Loucy (cell line): ENCODE measurements at regions not wholly inside any gene's neighbourhood (a gene's known extent, or its start where the extent isn't known, plus 50 kb on each side); places are given as distances from the start of the nearest gene placed in this dataset.

Source experiments
- H2AFZ ChIP-seq: fragments of 200-600 bp; sonication (generic); 2 replicates; pipeline ENCODE4 v1.6.0; 2016; ENCODE audit warnings: antibody characterized with exemption, mild to moderate bottlenecking, low read length, moderate library complexity
- H3F3A ChIP-seq: fragments of 200-600 bp; 2 replicates; pipeline ENCODE4 v1.6.0; 2016; ENCODE audit warnings: antibody characterized with exemption, low read depth, mild to moderate bottlenecking
- H3K27me3 ChIP-seq: fragments of 200-600 bp; sonication (generic); 2 replicates; pipeline ENCODE4 v1.6.1; 2014; ENCODE audit warnings: low read length, mild to moderate bottlenecking; ENCODE audit not compliant: insufficient read depth, poor library complexity, severe bottlenecking
- H3K36me3 ChIP-seq: fragments of 200-600 bp; sonication (generic); 2 replicates; pipeline ENCODE4 v1.6.1; 2016; ENCODE audit warnings: low read length; ENCODE audit not compliant: insufficient read depth
- H3K4me1 ChIP-seq: fragments of 200-600 bp; sonication (generic); 2 replicates; pipeline ENCODE4 v1.5.1; 2014; ENCODE audit warnings: low read length, mild to moderate bottlenecking; ENCODE audit not compliant: insufficient read depth, poor library complexity, severe bottlenecking
- H3K4me2 ChIP-seq: fragments of 200-600 bp; sonication (generic); 2 replicates; pipeline ENCODE4 v1.6.0; 2014; ENCODE audit warnings: antibody characterized with exemption, low read length, low read depth, mild to moderate bottlenecking; ENCODE audit not compliant: poor library complexity, severe bottlenecking
- H3K4me3 ChIP-seq: fragments of 200-600 bp; sonication (generic); 2 replicates; pipeline ENCODE4 v1.5.1; 2014; ENCODE audit warnings: low read length, mild to moderate bottlenecking, mixed read lengths; ENCODE audit not compliant: poor library complexity, severe bottlenecking
- H3K79me2 ChIP-seq: fragments of 200-600 bp; sonication (generic); 2 replicates; pipeline ENCODE4 v1.6.1; 2014; ENCODE audit warnings: low read length; ENCODE audit not compliant: insufficient read depth
- H3K9ac ChIP-seq: fragments of 200-600 bp; sonication (generic); 2 replicates; pipeline ENCODE4 v1.6.0; 2014; ENCODE audit warnings: mild to moderate bottlenecking, low read depth, low read length, moderate library complexity; ENCODE audit not compliant: poor library complexity, severe bottlenecking
- H3K9me2 ChIP-seq: fragments of 200-600 bp; sonication (generic); replicated peaks from 2 replicates; pipeline ENCODE4 v1.6.1; 2016; ENCODE audit warnings: low read depth, low read length, mixed read lengths
- H3K9me3 ChIP-seq: fragments of 200-600 bp; sonication (generic); 2 replicates; pipeline ENCODE4 v1.6.1; 2014; ENCODE audit warnings: mild to moderate bottlenecking, antibody characterized with exemption, low read length, low read depth; ENCODE audit not compliant: insufficient read depth
- H4K20me1 ChIP-seq: fragments of 200-600 bp; sonication (generic); 2 replicates; pipeline ENCODE4 v1.6.0; 2014; ENCODE audit warnings: antibody characterized with exemption, low read length, mild to moderate bottlenecking; ENCODE audit not compliant: insufficient read depth, poor library complexity, severe bottlenecking
- EZH2phosphoT487 ChIP-seq: fragments of 200-600 bp; IDR thresholded peaks from 2 replicates; pipeline ENCODE4 v1.6.1; 2018; ENCODE audit warnings: antibody characterized with exemption, mild to moderate bottlenecking, moderate library complexity, borderline replicate concordance
- TF ChIP-seq, protein P1 (sequence below): fragments of 200-600 bp; sonication (generic); conservative IDR thresholded peaks from 2 replicates; pipeline ENCODE4 v1.5.1; 2014; ENCODE audit warnings: mild to moderate bottlenecking, antibody characterized with exemption, low read length

GRCh38 chr2:166607880-166608279, 113.8 kb upstream of the SCN7A start:
- H3K79me2 ChIP-seq, result no peaks in the 10 kb centered on the region
- no peak overlapping the region for H3K4me2 ChIP-seq
- no peak overlapping the region for H2AFZ ChIP-seq
- H3K9me2 ChIP-seq, result no peaks in the 10 kb centered on the region
- H4K20me1 ChIP-seq, result no peaks in the 10 kb centered on the region
- H3K9me3 ChIP-seq, result no peaks in the 10 kb centered on the region
- no peaks in the 10 kb centered on the region for H3K36me3 ChIP-seq
- H3K27me3 ChIP-seq, result no peaks in the 10 kb centered on the region
- H3K4me1 ChIP-seq, result no peaks in the 10 kb centered on the region
- no peak for TF ChIP-seq EZH2phosphoT487
- TF ChIP-seq, protein P1, sequence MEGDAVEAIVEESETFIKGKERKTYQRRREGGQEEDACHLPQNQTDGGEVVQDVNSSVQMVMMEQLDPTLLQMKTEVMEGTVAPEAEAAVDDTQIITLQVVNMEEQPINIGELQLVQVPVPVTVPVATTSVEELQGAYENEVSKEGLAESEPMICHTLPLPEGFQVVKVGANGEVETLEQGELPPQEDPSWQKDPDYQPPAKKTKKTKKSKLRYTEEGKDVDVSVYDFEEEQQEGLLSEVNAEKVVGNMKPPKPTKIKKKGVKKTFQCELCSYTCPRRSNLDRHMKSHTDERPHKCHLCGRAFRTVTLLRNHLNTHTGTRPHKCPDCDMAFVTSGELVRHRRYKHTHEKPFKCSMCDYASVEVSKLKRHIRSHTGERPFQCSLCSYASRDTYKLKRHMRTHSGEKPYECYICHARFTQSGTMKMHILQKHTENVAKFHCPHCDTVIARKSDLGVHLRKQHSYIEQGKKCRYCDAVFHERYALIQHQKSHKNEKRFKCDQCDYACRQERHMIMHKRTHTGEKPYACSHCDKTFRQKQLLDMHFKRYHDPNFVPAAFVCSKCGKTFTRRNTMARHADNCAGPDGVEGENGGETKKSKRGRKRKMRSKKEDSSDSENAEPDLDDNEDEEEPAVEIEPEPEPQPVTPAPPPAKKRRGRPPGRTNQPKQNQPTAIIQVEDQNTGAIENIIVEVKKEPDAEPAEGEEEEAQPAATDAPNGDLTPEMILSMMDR, result no peak
- H3K4me3 ChIP-seq, result no peak overlapping the region
- H3F3A ChIP-seq, result no peaks in the 10 kb centered on the region
- H3K9ac ChIP-seq, result no peak overlapping the region

GRCh38 chr2:166593403-166593802, 99.4 kb upstream of the SCN7A start:
- no peaks in the 10 kb centered on the region for H3K79me2 ChIP-seq
- H3K4me1 ChIP-seq, result no peaks in the 10 kb centered on the region
- H3K9me2 ChIP-seq, result no peaks in the 10 kb centered on the region
- no peak overlapping the region for H3K9ac ChIP-seq
- H3K27me3 ChIP-seq, result no peaks in the 10 kb centered on the region
- H3F3A ChIP-seq, result no peaks in the 10 kb centered on the region
- no peaks in the 10 kb centered on the region for H4K20me1 ChIP-seq
- no peak overlapping the region for H3K4me2 ChIP-seq
- no peak for TF ChIP-seq EZH2phosphoT487
- TF ChIP-seq, protein P1, result no peak
- H2AFZ ChIP-seq, result no peak overlapping the region
- H3K4me3 ChIP-seq, result no peak overlapping the region
- H3K36me3 ChIP-seq, result no peaks in the 10 kb centered on the region
- peaks cover 9% of the 10 kb centered on the region; the same call in 1 of the 2 replicates for H3K9me3 ChIP-seq

DNA sequence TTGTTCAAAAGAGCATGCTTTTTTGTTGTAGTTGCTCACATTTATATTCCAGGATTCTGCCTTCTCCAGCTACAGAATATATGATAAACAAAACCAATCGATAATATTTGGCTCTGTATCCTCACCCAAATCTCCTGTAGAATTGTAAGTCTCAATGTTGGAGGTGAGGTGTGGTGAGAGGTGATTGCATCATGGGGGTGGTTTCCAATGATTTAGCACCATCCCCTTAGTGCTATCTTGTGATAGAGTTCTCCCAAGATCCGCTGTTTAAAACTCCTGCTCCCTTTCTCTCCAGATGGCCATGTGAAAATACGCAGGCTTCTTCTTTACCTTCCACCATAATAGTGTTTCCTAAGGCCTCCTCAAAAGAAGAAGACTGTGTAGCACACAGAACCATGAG, 98.7 kb upstream of the SCN7A start:
- no peaks in the 10 kb centered on the region for H3K4me1 ChIP-seq
- H3F3A ChIP-seq, result no peaks in the 10 kb centered on the region
- TF ChIP-seq EZH2phosphoT487, result no peak
- TF ChIP-seq, protein P1, result no peak
- H3K9me2 ChIP-seq, result no peaks in the 10 kb centered on the region
- H3K9ac ChIP-seq, result no peak overlapping the region
- H4K20me1 ChIP-seq, result no peaks in the 10 kb centered on the region
- no peak overlapping the region for H2AFZ ChIP-seq
- H3K36me3 ChIP-seq, result no peaks in the 10 kb centered on the region
- no peaks in the 10 kb centered on the region for H3K79me2 ChIP-seq
- H3K9me3 ChIP-seq, result peaks cover 5% of the 10 kb centered on the region; the same call in 1 of the 2 replicates
- no peak overlapping the region for H3K4me2 ChIP-seq
- H3K4me3 ChIP-seq, result no peak overlapping the region
- no peaks in the 10 kb centered on the region for H3K27me3 ChIP-seq
